Ammon's horn (tissue), 1 donor: ENCODE measurements at regions not wholly inside any gene's neighbourhood (a gene's known extent, or its start where the extent isn't known, plus 50 kb on each side); places are given as distances from the start of the nearest gene placed in this dataset.

Source experiments
- DNase-seq: peaks from one replicate; pipeline ENCODE4 v3.0.0-alpha.2; 2016; ENCODE audit warnings: low spot score

DNA sequence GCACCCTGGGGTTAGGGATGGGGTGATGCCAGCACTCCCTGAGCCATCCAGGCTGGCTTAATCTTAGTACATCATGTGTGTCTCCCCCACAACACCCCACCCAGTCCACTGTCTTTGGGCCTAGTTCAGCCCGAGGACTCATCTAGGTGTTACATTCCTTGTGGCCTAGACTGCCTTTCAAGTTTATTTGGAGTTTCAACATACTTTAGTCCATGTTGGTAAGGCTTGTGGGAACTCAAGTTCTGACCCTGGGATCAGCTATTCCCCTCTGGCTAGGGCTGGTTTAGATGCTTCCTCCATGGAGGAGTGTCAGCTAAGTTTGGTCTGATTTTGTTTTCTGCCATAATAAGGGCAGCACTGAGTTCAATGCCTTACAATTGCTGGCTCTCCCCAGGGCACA lies 302.4 kb downstream of the SMARCA2 start:
- DNase-seq, result no peak

GRCh38 chr9:2319421-2319820 lies 302.2 kb upstream of the VLDLR start:
- no peak for DNase-seq

DNA sequence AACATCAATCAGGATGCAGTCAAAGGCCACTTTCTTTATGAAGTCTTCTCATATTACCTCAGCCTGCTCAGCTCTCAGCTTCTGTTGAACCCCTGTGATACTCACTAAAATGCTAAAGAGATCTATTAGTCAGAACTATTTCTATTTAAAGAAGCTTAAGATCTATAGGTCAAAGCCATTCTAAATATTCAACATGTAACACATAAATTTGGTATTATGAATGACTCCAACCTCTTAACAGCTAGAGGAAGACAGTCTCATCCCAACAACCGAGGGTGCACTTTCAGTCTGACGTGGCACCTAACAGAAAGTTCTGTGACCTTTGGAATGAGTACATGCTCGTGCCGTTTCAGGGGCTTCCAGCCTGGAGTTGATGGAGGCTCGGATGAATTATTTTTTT lies 301.5 kb upstream of the VLDLR start:
- DNase-seq, result no peak

GRCh38 chr9:2320632-2321031 lies 301.0 kb upstream of the VLDLR start:
- no peak for DNase-seq

GRCh38 chr9:2321523-2322148 lies 300.0 kb upstream of the VLDLR start:
- DNase-seq, result no peak

DNA sequence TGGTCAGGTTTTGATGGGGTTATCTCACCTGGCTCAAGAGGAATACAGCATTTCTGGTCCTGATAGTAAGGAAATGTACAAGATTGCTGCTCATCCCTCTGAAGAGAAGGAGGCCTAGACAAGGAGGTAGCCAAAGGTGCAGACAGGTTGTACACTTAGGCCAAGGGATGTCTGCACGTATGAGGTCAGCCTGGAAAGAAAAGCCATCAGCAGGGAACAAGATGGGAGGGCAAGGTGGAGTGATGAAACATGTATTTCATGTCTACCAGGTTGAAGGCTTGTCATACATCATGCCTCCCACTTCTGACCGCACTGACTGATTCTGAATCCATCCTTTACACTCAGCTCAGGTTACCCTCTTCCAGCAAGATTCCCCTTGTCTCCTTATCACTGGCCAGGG lies 296.8 kb upstream of the VLDLR start:
- no peak for DNase-seq

DNA sequence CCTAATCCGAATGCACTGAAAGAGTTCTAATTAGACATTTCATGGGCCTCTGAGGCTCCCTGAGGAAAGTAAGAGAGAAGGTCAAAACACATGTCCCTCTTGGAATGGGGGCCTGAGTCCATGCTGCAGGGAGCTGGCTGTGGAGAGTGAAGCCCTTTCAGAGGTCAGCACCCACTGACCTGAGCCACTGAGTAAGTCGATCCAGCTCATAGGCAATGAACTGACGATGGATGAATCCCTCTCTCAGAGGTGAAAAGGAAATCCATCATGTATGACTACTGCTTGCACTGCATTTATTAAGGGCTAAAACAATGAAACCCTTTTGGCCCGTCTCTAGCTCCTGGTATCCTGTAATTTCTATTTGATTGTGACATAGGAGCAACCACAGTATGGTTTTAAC lies 288.9 kb upstream of the VLDLR start:
- no peak for DNase-seq

GRCh38 chr9:2335260-2335659 lies 286.3 kb upstream of the VLDLR start:
- no peak for DNase-seq

GRCh38 chr9:2336055-2336454 lies 285.5 kb upstream of the VLDLR start:
- DNase-seq, result no peak

GRCh38 chr9:2337131-2337530 lies 284.5 kb upstream of the VLDLR start:
- DNase-seq, result no peak

DNA sequence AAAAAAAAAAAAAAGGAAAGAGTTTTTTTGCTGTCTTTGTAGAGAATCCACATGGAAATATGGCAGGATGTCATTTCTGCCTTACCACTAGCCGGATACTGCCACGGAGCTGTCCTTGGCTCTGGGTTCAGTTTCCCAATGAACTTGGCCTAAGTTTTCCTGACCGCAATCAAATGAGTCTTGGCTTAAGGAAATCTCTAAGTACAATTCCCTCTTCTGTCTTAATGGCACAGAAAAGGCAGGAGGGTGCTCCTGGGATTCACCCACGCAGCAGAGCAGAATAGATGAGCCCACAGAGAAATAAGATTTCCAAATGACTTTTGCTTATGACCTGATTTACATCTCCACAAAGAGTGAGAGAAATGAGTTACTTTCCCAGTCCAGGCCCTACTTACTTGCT lies 284.0 kb upstream of the VLDLR start:
- no peak for DNase-seq

- DNase-seq, result no peak
Observed at GRCh38 chr9:2338777-2339365, 282.7 kb upstream of the VLDLR start.

DNA sequence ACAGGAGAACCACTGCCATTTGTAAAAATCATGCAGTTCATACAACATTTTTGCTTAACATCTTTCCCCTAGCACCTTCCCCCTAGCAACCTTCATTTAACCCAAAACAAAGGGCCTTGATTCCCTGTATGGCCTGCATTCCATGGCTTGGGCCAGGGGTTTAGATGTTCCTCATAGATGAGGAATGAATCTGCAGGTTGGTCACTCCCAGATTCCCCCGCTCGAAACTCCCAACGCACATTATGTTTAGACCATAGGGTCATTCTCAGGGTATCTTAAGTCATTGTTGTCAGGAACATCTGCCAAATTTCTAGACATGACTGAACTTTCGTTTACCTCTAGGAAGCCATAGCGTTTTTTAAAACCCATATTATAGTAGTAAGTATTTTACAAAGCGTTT lies 282.2 kb upstream of the VLDLR start:
- no peak for DNase-seq

GRCh38 chr9:2340046-2340760 lies 281.4 kb upstream of the VLDLR start:
- DNase-seq, result no peak

DNA sequence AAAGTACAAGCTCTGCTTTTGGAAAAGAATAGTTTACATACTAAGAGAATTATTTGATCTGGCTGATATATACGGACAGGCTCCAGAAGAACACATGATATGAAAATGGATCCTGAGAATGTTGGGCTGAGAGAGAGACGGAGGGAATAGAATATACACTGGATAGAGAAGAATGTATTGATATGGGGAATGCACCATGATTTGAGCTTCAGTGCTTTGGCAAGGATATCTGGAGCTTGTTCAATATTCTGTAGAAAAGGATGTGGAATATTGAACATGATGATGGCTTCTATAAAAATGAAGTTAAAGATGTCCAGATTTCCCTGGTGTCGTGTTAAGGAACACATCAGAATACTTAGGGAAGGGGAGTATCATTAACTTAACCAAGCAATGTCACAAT lies 280.5 kb upstream of the VLDLR start:
- no peak for DNase-seq

GRCh38 chr9:2341956-2342355 lies 279.6 kb upstream of the VLDLR start:
- DNase-seq, result no peak

DNA sequence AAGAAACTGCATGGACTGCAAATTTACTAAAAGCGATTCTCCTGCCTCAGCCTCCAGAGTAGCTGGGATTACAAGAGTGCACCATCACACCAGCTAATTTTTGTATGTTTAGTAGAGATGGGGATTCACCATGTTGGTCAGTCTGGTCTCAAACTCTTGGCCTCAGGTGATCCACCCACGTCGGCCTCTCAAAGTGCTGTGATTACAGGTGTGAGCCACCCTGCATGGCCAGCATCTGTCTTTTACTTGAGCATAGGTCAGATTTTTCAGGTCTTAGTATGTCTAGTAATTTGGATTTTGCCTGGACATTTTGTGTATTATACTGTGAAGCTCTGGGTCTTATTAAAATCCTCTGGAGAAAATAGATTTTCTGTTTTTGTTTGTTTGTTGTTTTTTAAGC lies 277.8 kb upstream of the VLDLR start:
- no peak for DNase-seq

DNA sequence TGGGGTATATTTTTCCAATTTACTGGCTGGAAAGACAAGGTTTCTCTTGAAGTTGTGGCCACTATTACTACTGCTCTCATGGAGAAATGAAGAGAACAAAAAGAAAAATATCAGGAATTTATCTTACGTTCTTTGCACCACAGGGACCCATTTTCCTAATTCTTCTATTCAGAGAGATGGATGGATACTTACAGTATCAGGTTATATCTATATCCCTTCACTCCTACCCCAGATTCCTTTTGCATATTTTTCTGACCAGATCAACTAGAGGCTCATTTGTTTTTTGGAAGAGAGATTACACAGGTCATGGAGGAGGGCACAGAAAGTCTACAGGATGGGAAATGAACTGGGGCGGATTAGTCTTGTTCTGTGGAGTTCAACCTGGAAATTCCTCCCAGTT lies 277.2 kb upstream of the VLDLR start:
- DNase-seq, result no peak

- no peak for DNase-seq
Observed at GRCh38 chr9:2345013-2345412, 276.6 kb upstream of the VLDLR start.

GRCh38 chr9:2346277-2346913 lies 275.2 kb upstream of the VLDLR start:
- DNase-seq, result no peak

DNA sequence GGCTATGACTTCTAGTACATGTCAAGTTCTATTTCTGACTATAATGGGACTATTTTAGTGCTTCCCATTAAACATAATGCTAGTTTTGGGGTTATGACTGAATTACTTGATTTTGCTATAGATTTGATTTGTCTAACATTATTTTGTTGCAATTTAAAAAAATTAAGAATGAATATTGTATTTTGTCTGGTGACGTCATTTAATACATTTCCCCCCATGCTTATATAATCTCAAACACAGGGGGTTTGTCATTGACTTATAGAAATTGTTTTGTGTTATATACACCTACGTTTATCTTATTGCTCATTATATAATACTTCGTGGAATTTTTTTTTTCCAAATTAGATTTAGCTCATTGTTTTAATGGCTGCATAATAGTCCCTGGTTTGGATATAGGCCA lies 270.3 kb upstream of the VLDLR start:
- DNase-seq, result no peak

DNA sequence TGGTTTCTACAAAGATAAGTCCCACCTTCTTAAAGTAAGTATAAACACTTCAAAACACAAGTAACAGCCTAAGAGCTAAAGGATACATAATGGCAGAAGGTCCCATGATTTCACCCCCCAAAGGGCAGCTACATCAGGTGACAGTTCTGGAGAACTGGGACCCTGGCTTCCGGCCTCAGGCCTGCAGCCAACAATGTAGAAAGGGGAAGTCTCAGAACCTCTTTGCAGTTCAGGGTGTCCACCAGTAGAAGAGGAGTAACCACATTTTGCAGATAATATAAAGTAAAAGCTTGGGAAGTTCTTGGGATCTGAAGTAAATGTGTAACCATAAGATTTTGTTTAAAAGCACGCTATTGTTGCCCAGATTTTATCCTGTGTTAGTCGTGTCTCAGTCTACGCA lies 267.4 kb upstream of the VLDLR start:
- DNase-seq, result no peak
